Thymus (tissue), 11 donors: ENCODE measurements at regions not wholly inside any gene's neighbourhood (a gene's known extent, or its start where the extent isn't known, plus 50 kb on each side); places are given as distances from the start of the nearest gene placed in this dataset.

Experiments
- DNase-seq, 9 donors: peaks; one replicate each; pipeline ENCODE4 v3.0.0-alpha.2; 2013; ENCODE audit warnings: low spot score in 9 of 9, low read depth in 6 of 9, missing footprints in 1 of 9
- H3K27ac ChIP-seq, 2 donors: one replicate each; pipeline ENCODE4 v1.5.1; 2013; ENCODE audit warnings: control low read depth in 1 of 2, low read depth in 1 of 2, low read length in 1 of 2, mild to moderate bottlenecking in 1 of 2, moderate library complexity in 1 of 2
- H3K27me3 ChIP-seq, 2 donors: one replicate each; pipeline ENCODE4 v1.5.1; 2013; ENCODE audit warnings: low read length in 1 of 2; ENCODE audit not compliant: control insufficient read depth in 2 of 2, insufficient read depth in 1 of 2
- H3K36me3 ChIP-seq, 2 donors: one replicate each; pipeline ENCODE4 v1.5.1; 2013; ENCODE audit warnings: low read length in 1 of 2, mild to moderate bottlenecking in 1 of 2, moderate library complexity in 1 of 2; ENCODE audit not compliant: control insufficient read depth in 2 of 2, insufficient read depth in 2 of 2
- H3K4me1 ChIP-seq, 2 donors: one replicate each; pipeline ENCODE4 v1.5.1; 2013; ENCODE audit warnings: low read length in 2 of 2; ENCODE audit not compliant: control insufficient read depth in 2 of 2, insufficient read depth in 2 of 2
- H3K4me3 ChIP-seq, 2 donors: one replicate each; pipeline ENCODE4 v1.5.1; 2013; ENCODE audit warnings: low read length in 2 of 2, control low read depth in 1 of 2, mild to moderate bottlenecking in 1 of 2
- H3K9me3 ChIP-seq, 2 donors: one replicate each; pipeline ENCODE4 v1.5.1; 2013; ENCODE audit warnings: low read length in 1 of 2, mild to moderate bottlenecking in 1 of 2; ENCODE audit not compliant: control insufficient read depth in 2 of 2, insufficient read depth in 1 of 2
- WGBS: extraction: QIAGEN DNeasy Blood & Tissue Kit; methylation state at CpG from one replicate; pipeline ENCODE4 v1.1.7; 2013; 5-methylcytosine and 5-hydroxymethylcytosine counted together
- donor health status: healthy.

DNA sequence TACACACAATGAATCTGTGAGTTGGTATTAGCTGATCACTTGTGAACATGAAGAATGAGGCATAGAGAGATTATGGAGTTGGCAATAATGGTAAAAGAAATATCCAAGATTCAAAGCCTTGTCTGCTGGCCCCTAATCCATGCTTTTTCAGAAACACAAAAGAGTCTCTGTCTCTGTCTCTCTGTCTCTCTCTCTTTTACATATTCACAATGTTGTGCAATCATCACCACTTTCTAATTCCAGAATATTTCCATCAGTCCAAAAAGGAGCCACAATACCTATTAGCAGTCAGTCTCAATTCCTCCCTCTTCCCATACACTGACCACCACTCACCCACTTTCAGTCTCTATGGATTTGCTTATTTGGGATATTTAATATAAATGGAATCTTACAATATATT lies 370.1 kb upstream of the CDH8 start:
- no peak for DNase-seq
- Histone ChIP-seq H3K4me1 (no peaks in the 10 kb centered on the region), H3K4me3 (no peak overlapping the region), H3K27me3 (no peaks in the 10 kb centered on the region), H3K36me3 (no peaks in the 10 kb centered on the region), H3K9me3 (peaks cover 0 to 4% of the 10 kb centered on the region in 2 donors), H3K27ac (no peak overlapping the region)

DNA sequence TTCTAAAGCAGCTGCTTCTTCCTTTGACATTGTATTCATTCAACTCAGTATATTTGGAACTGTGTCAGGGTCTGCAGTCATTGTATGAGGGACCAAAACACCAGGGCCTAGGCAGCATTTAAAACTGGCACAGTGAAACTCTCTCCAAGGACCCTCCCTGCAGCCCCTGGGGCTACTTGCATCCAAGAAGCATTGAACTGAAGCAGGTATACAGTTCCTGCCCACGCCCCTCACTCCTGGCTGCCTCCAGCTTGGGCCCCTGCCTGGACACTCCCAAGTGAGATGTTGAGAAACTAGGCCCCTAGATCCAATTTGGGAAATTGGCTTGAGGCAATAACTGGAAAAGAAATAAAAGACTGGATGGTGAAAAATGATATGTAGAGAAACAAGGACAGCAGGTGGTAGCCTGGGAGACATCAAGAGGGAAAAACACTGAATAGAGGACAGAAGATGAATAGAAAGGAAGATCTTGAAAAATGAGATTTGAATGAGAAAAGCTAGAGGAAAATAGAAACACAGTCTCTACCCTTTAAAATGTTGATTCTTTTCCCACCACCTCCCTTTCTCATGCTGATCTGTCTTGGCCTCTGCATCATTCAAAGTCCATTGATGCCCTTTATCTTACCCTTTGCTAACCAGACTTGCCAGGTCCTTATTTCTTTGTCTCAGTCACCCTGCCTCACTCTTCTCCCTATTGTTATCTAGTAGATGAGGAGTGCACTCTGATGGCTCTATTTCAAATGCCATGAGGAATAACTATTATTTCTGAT lies 368.8 kb upstream of the CDH8 start:
- no peak for DNase-seq

DNA sequence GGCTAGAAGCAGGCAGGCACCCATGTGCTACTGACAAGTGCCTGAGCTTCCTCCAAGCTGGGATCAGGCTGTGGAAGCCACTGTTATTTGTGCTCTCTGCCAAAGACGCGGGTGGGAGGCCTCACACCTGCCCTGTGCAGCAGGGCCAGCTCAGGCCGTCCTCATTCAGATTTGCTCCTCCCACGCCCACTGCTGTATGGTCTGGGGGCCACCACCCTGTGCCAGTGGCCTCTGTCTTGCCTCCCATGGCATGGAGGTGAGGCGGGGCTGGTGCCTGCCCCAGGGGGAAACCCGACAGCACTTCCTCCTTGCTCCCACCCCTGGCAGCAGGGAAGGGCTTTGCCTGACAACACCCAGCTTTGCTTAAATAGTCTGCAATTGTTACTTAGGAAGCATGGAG lies 356.5 kb upstream of the CDH8 start:
- H3K27me3 ChIP-seq: no peaks in the 10 kb centered on the region
- DNase-seq: no peak
- no peak overlapping the region for H3K27ac ChIP-seq
- H3K4me1 ChIP-seq: no peaks in the 10 kb centered on the region
- H3K36me3 ChIP-seq: no peaks in the 10 kb centered on the region
- H3K9me3 ChIP-seq: no peaks in the 10 kb centered on the region
- 83% methylated on average over 6 of the region's 6 CpGs for WGBS
- no peak overlapping the region for H3K4me3 ChIP-seq

More for the DNA sequence above, 368.8 kb upstream of the CDH8 start:
- Histone ChIP-seq H3K27ac (no peak overlapping the region), H3K27me3 (no peaks in the 10 kb centered on the region), H3K36me3 (no peaks in the 10 kb centered on the region), H3K4me3 (no peak overlapping the region), H3K4me1 (no peaks in the 10 kb centered on the region), H3K9me3 (peaks cover 0 to 4% of the 10 kb centered on the region in 2 donors)
- WGBS: 75% methylated on average over 1 of the region's 1 CpG

- no peaks in the 10 kb centered on the region for H3K4me1 ChIP-seq
Observed at GRCh38 chr16:62391940-62392339, 355.7 kb upstream of the CDH8 start.

DNA sequence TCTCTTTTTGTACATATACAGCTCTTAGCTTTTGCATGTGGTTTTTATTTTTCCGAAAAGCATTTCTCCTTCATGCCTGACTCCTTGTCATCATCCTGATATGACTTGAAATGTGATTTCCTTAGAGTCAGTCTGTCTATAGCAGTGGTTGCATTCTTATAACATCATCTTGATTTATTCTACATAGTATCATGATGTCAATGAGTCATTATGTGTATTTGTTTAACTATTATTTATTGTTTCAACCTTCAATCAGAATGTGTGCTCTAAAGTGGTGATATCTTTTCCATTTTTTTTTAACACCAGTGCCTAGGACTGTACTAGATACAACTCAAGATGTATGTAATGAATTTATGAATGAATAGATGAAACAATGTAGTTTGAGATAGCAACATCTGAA lies 354.9 kb upstream of the CDH8 start:
- Histone ChIP-seq H3K27me3 (no peaks in the 10 kb centered on the region), H3K4me1 (no peaks in the 10 kb centered on the region), H3K27ac (no peak overlapping the region), H3K9me3 (no peaks in the 10 kb centered on the region), H3K36me3 (no peaks in the 10 kb centered on the region), H3K4me3 (no peak overlapping the region)
- DNase-seq: no peak
- WGBS: 90% methylated on average over 1 of the region's 1 CpG

More at GRCh38 chr16:62391940-62392339, 355.7 kb upstream of the CDH8 start:
- no peak for DNase-seq
- Histone ChIP-seq H3K27me3 (no peaks in the 10 kb centered on the region), H3K36me3 (no peaks in the 10 kb centered on the region), H3K9me3 (no peaks in the 10 kb centered on the region), H3K27ac (no peak overlapping the region), H3K4me3 (no peak overlapping the region)
- 91% methylated on average over 8 of the region's 8 CpGs for WGBS

GRCh38 chr16:62390214-62390613 lies 354.0 kb upstream of the CDH8 start:
- H3K4me1 ChIP-seq: no peaks in the 10 kb centered on the region
- no peak for DNase-seq
- H3K4me3 ChIP-seq: no peak overlapping the region
- H3K9me3 ChIP-seq: no peaks in the 10 kb centered on the region
- H3K27ac ChIP-seq: no peak overlapping the region
- H3K36me3 ChIP-seq: no peaks in the 10 kb centered on the region
- no peaks in the 10 kb centered on the region for H3K27me3 ChIP-seq

GRCh38 chr16:62386411-62386810 lies 350.2 kb upstream of the CDH8 start:
- H3K9me3 ChIP-seq: no peaks in the 10 kb centered on the region
- 91% methylated on average over 5 of the region's 5 CpGs for WGBS
- no peak overlapping the region for H3K27ac ChIP-seq
- H3K27me3 ChIP-seq: no peaks in the 10 kb centered on the region
- H3K4me1 ChIP-seq: no peaks in the 10 kb centered on the region
- DNase-seq: no peak
- no peaks in the 10 kb centered on the region for H3K36me3 ChIP-seq
- no peak overlapping the region for H3K4me3 ChIP-seq

DNA sequence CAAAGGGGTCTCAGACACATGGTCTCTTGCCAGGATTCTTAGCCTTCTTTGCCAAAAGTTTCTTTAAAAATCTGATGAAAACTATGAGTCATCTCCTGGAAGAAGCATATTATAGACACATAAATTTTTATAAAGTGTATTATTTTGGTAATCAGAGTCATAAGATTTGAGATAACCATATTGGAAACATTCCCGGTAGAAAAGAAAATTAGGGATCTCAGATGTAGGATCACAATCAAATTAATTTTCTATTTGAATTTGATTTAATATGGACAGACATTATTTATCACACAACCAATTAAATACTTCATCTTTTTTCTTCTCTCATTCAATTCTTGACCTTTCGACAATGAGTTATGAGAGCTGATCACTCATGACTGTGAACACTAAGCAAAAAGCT lies 347.7 kb upstream of the CDH8 start:
- H3K36me3 ChIP-seq: no peaks in the 10 kb centered on the region
- WGBS: 97% methylated on average over 2 of the region's 2 CpGs
- H3K9me3 ChIP-seq: no peaks in the 10 kb centered on the region
- H3K27ac ChIP-seq: no peak overlapping the region
- no peaks in the 10 kb centered on the region for H3K4me1 ChIP-seq
- no peak for DNase-seq
- H3K27me3 ChIP-seq: no peaks in the 10 kb centered on the region
- H3K4me3 ChIP-seq: no peak overlapping the region

GRCh38 chr16:62370445-62370844 lies 334.2 kb upstream of the CDH8 start:
- Histone ChIP-seq H3K27me3 (no peaks in the 10 kb centered on the region), H3K27ac (no peak overlapping the region), H3K4me3 (no peak overlapping the region), H3K9me3 (no peaks in the 10 kb centered on the region), H3K36me3 (no peaks in the 10 kb centered on the region), H3K4me1 (no peaks in the 10 kb centered on the region)
- DNase-seq: no peak
- 95% methylated on average over 3 of the region's 3 CpGs for WGBS
